K562 (cell line): ENCODE measurements at regions not wholly inside any gene's neighbourhood (a gene's known extent, or its start where the extent isn't known, plus 50 kb on each side); places are given as distances from the start of the nearest gene placed in this dataset.

Experiments
- ATAC-seq: fragments of 200-7000 bp; cut with Tn5 transposase; 3 replicates; pipeline ENCODE4 v1.9.1; 2020; ENCODE audit warnings: moderate library complexity
- BruUV-seq: library from RNA; stranded (reverse); fragments of 400-500 nt; replicated peaks from 2 replicates; lab custom pipeline; 2021; lab: Mats Ljungman, UMichigan
- CTCF ChIA-PET: fragments of 300-600 bp; formaldehyde crosslinking; extraction: SDS; loops from one replicate; lab custom pipeline; 2021; ENCODE audit warnings: low intra/inter-chr PET ratio; lab: Yijun Ruan, JAX
- POLR2A ChIA-PET: fragments of 300-600, 350-650 bp; sonication (Branson Sonifier 250); formaldehyde crosslinking; extraction: SDS; loops from one replicate; lab custom pipeline; 2021; ENCODE audit warnings: antibody characterized with exemption, inconsistent platforms; lab: Yijun Ruan, JAX
- DNase-seq, 4 experiments: peaks; one replicate each; pipeline versions ENCODE4 v3.0.0 to v3.0.0-alpha.2; 2011 to 2018; ENCODE audit warnings: low spot score in 3 of 4, mixed read lengths in 3 of 4; ENCODE audit errors: extremely low read depth in 1 of 4
- FAIRE-seq: peaks from 2 replicates; lab custom pipeline; 2011; peaks lifted over from hg19 to GRCh38; lab: Jason Lieb, UNC
- H2AFZ ChIP-seq: 2 replicates; pipeline ENCODE4 v1.6.0; 2011; ENCODE audit warnings: low read depth, low read length, control low read depth, inconsistent platforms
- H3K27ac ChIP-seq: fragments of 200-600 bp; 3 replicates; pipeline ENCODE4 v1.8.0; 2011; ENCODE audit warnings: low read depth, mild to moderate bottlenecking, control low read depth, inconsistent platforms, low read length, moderate library complexity, mixed read lengths; ENCODE audit errors: extremely low read depth
- H3K27me3 ChIP-seq, 2 experiments: fragments of 300-600 bp in 1 of 2; 2 replicates in 1 of 2; 3 replicates in 1 of 2; pipeline versions ENCODE4 v1.6.0 to v1.8.0; 2011; ENCODE audit warnings: inconsistent platforms in 2 of 2, low read length in 2 of 2, mild to moderate bottlenecking in 1 of 2, mixed read lengths in 1 of 2, moderate library complexity in 1 of 2; ENCODE audit not compliant: control insufficient read depth in 2 of 2, insufficient read depth in 2 of 2
- H3K36me3 ChIP-seq: fragments of 300-600 bp; 3 replicates; pipeline ENCODE4 v1.8.0; 2011; ENCODE audit warnings: mild to moderate bottlenecking, low read length, inconsistent platforms; ENCODE audit not compliant: control insufficient read depth, insufficient read depth
- H3K4me1 ChIP-seq, 2 experiments: fragments of 200-600 bp in 1 of 2; replicated peaks in 1 of 2; 2 replicates in 1 of 2; 3 replicates in 1 of 2; pipeline versions ENCODE4 v1.5.1 to v1.8.0; 2011; ENCODE audit warnings: inconsistent platforms in 2 of 2, low read length in 2 of 2, mild to moderate bottlenecking in 1 of 2, mixed read lengths in 1 of 2, moderate library complexity in 1 of 2; ENCODE audit not compliant: control insufficient read depth in 2 of 2, insufficient read depth in 2 of 2
- H3K4me2 ChIP-seq: 2 replicates; pipeline ENCODE4 v1.6.1; 2011; ENCODE audit warnings: low read length, control low read depth, inconsistent platforms, mixed read lengths; ENCODE audit not compliant: insufficient read depth
- H3K4me3 ChIP-seq: fragments of 200-600 bp; sonication (generic), shearing (Covaris generic); 2 replicates; pipeline ENCODE4 v1.5.1; 2016; ENCODE audit warnings: control low read depth, inconsistent platforms
- H3K79me2 ChIP-seq: fragments of 200-600 bp; 3 replicates; pipeline ENCODE4 v1.8.0; 2011; ENCODE audit warnings: low read length, inconsistent platforms; ENCODE audit not compliant: control insufficient read depth, insufficient read depth
- H3K9ac ChIP-seq, 2 experiments: 2 replicates each; pipeline versions ENCODE4 v1.6.0 to v1.6.1; 2011; ENCODE audit warnings: low read depth in 2 of 2, low read length in 2 of 2, control low read depth in 1 of 2, inconsistent platforms in 1 of 2, mild to moderate bottlenecking in 1 of 2, mixed read lengths in 1 of 2; ENCODE audit not compliant: insufficient read depth in 1 of 2
- H3K9me1 ChIP-seq: one replicate; pipeline ENCODE4 v1.6.0; 2011; ENCODE audit warnings: inconsistent platforms, mild to moderate bottlenecking, low read length, moderate library complexity; ENCODE audit not compliant: control insufficient read depth, insufficient read depth
- H3K9me3 ChIP-seq: replicated peaks from 2 replicates; pipeline ENCODE4 v1.5.1; 2011; ENCODE audit warnings: low read depth, low read length, inconsistent platforms; ENCODE audit not compliant: control insufficient read depth, insufficient read depth
- H4K20me1 ChIP-seq: replicated peaks from 2 replicates; pipeline ENCODE4 v1.6.1; 2011; ENCODE audit warnings: low read length, inconsistent platforms, mixed read lengths; ENCODE audit not compliant: control insufficient read depth, insufficient read depth
- ILF3 ChIP-seq: fragments of 450-650 bp; IDR thresholded peaks from 2 replicates; pipeline ENCODE4 v1.6.1; 2018; ENCODE audit warnings: antibody characterized with exemption, mild to moderate bottlenecking, moderate library complexity, borderline replicate concordance
- LEF1 ChIP-seq: fragments of 450-650 bp; IDR thresholded peaks from 2 replicates; pipeline ENCODE4 v1.6.1; 2016; ENCODE audit warnings: mild to moderate bottlenecking
- MCM7 ChIP-seq, 2 experiments: fragments of 450-650 bp; IDR thresholded peaks; 2 replicates each; pipeline ENCODE4 v1.6.1; 2016 to 2018
- MEF2A ChIP-seq: IDR thresholded peaks from 2 replicates; pipeline ENCODE4 v1.6.1; 2011; ENCODE audit warnings: low read depth, mild to moderate bottlenecking, low read length, moderate library complexity; ENCODE audit not compliant: control insufficient read depth
- MLX ChIP-seq, 2 experiments: fragments of 450-650 bp in 1 of 2; sonication (generic) in 1 of 2; formaldehyde crosslinking; conservative IDR thresholded peaks; 2 replicates each; pipeline versions ENCODE4 v1.4.0 to v1.8.1; 2020 to 2022; ENCODE audit warnings: mild to moderate bottlenecking in 1 of 2, missing genetic modification reagents in 1 of 2
- MYNN ChIP-seq, 2 experiments: sonication (generic); formaldehyde crosslinking in 1 of 2; IDR thresholded peaks; 2 replicates each; pipeline versions ENCODE4 v1.5.0 to v1.6.1; 2016 to 2020; ENCODE audit warnings: antibody characterized with exemption in 1 of 2, missing genetic modification reagents in 1 of 2
- ZNF143 ChIP-seq: sonication (generic); formaldehyde crosslinking; IDR thresholded peaks from 2 replicates; pipeline ENCODE4 v1.9.0; 2022; ENCODE audit warnings: mild to moderate bottlenecking, missing genetic modification reagents
- WGBS: fragments of 100-300 bp; shearing (Covaris generic); methylation state at CpG from one replicate; pipeline ENCODE4 v1.1.6; 2016; ENCODE audit warnings: low coverage, mixed read lengths; ENCODE audit not compliant: insufficient coverage; ENCODE audit errors: missing lambda C conversion rate; 5-methylcytosine and 5-hydroxymethylcytosine counted together
- in situ Hi-C: fragments of 300-500 bp; cut with MboI; formaldehyde crosslinking; loops from 4 replicates; pipeline ENCODE4 v1.15.0; 2018; ENCODE audit warnings: inconsistent platforms, mixed read lengths
- intact Hi-C: fragments of 100-400 bp; cut with micrococcal nuclease; formaldehyde crosslinking; loops from 2 replicates; pipeline ENCODE4 v1.14.2; 2022
- TF ChIP-seq, protein P1 (sequence below), 2 experiments: fragments of 450-650 bp; IDR thresholded peaks; 2 replicates each; pipeline ENCODE4 v1.6.1; 2016; ENCODE audit warnings: mild to moderate bottlenecking in 2 of 2, borderline replicate concordance in 1 of 2, low read depth in 1 of 2, moderate library complexity in 1 of 2
- TF ChIP-seq, protein P2 (sequence below): sonication (generic); formaldehyde crosslinking; IDR thresholded peaks from 2 replicates; pipeline ENCODE4 v1.8.1; 2022; ENCODE audit warnings: missing genetic modification reagents

DNA sequence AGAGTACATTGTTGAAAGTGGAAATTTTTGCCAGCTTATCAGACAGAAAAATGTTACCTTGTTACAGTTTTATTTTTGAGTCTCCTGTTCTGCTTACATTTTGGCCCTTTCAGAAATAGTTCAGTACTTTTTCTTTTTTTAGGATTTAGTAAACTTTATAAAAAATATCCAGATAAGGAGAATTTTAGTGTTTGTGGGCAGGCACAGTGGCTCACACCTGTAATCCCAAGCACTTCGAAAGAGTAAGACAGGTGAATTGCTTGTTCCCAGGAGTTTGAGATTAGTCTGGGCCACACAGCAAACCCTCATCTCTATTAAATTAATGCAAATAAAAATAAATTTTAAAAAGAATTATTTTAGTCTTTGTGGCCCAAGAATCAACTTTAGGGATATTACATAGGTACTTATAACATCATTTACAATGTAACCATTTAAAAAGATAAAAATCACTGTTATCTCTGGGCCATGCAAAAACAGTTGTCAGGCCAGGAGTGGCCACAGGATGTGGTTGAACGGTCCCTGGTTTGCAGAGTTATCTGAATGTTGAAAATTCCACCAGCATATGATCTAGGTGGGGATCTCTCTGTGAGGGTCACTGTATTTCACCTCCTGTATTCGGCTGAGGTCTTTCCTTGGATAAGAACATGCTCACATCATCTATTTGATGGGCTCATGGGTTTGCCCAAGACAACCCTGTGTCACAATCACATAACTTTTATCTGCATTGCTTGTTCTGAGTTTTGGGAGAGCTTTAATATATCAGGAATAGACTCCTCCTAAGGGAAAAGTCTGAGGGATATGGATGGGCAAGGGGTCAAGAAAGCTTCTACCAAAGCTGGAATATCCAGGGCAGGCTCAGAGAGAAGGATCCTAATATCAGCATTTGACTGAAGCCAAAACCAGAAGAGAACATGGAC, 91.5 kb downstream of the GGTLC2 start:
- no peak overlapping the region for H3K4me2 ChIP-seq
- H3K9me1 ChIP-seq = no peaks in the 10 kb centered on the region
- no peak overlapping the region for H2AFZ ChIP-seq
- no peak overlapping the region for H3K27ac ChIP-seq
- POLR2A ChIA-PET = interaction anchor here (0.6 to 2.8 kb wide), 8 partner anchors 8 to 289 kb away, joined by 3 to 15 read pairs (median 4); no protein-coding TSS in a partner anchor
- H4K20me1 ChIP-seq = peaks cover 4% of the 10 kb centered on the region
- FAIRE-seq (no peak), DNase-seq (peak in 1 of 4 experiments; percentile 55), ATAC-seq (peak; percentile 9; the same call in 2 of the 3 replicates)
- no peak overlapping the region for H3K4me3 ChIP-seq
- H3K4me1 ChIP-seq = peaks cover 0 to 15% of the 10 kb centered on the region in 2 experiments; a peak in 1 of 5 replicates
- no TSS peak for BruUV-seq
- H3K36me3 ChIP-seq = no peaks in the 10 kb centered on the region
- WGBS = under 1% methylated on average over 3 of the region's 3 CpGs
- H3K9ac ChIP-seq = no peak overlapping the region
- H3K79me2 ChIP-seq = no peaks in the 10 kb centered on the region
- CTCF ChIA-PET = interaction anchor here (0.6 to 1.8 kb wide), 4 partner anchors 10 to 973 kb away, joined by 3 to 9 read pairs (median 4); no protein-coding TSS in a partner anchor
- in situ Hi-C loops (no loop called here), intact Hi-C loops (loop anchor here (2.0 kb wide), 1 partner anchor 21 kb away; no protein-coding TSS in a partner anchor)
- H3K9me3 ChIP-seq = no peaks in the 10 kb centered on the region
- peaks cover 6 to 30% of the 10 kb centered on the region in 2 experiments; a peak in 4 of 5 replicates for H3K27me3 ChIP-seq
- TF ChIP-seq ILF3 (no peak; the same call in 1 of the 2 replicates), MYNN (IDR thresholded peaks at IDR 0.05) (no peak), MYNN (CRISPR knock-in tag; IDR thresholded peaks at IDR 0.05) (peak; percentile 52; the same call in 1 of the 2 replicates), MEF2A (no peak), LEF1 (no peak), MCM7 (IDR thresholded peaks at IDR 0.05) (no peak), MLX (CRISPR knock-in tag; conservative IDR thresholded peaks at IDR 0.05) (0 out of 4 replicates have a peak, but pooled peaks of 1 of the 2 experiments have one; percentile 18), ZNF143 (CRISPR knock-in tag) (no peak)
- TF ChIP-seq, protein P1, sequence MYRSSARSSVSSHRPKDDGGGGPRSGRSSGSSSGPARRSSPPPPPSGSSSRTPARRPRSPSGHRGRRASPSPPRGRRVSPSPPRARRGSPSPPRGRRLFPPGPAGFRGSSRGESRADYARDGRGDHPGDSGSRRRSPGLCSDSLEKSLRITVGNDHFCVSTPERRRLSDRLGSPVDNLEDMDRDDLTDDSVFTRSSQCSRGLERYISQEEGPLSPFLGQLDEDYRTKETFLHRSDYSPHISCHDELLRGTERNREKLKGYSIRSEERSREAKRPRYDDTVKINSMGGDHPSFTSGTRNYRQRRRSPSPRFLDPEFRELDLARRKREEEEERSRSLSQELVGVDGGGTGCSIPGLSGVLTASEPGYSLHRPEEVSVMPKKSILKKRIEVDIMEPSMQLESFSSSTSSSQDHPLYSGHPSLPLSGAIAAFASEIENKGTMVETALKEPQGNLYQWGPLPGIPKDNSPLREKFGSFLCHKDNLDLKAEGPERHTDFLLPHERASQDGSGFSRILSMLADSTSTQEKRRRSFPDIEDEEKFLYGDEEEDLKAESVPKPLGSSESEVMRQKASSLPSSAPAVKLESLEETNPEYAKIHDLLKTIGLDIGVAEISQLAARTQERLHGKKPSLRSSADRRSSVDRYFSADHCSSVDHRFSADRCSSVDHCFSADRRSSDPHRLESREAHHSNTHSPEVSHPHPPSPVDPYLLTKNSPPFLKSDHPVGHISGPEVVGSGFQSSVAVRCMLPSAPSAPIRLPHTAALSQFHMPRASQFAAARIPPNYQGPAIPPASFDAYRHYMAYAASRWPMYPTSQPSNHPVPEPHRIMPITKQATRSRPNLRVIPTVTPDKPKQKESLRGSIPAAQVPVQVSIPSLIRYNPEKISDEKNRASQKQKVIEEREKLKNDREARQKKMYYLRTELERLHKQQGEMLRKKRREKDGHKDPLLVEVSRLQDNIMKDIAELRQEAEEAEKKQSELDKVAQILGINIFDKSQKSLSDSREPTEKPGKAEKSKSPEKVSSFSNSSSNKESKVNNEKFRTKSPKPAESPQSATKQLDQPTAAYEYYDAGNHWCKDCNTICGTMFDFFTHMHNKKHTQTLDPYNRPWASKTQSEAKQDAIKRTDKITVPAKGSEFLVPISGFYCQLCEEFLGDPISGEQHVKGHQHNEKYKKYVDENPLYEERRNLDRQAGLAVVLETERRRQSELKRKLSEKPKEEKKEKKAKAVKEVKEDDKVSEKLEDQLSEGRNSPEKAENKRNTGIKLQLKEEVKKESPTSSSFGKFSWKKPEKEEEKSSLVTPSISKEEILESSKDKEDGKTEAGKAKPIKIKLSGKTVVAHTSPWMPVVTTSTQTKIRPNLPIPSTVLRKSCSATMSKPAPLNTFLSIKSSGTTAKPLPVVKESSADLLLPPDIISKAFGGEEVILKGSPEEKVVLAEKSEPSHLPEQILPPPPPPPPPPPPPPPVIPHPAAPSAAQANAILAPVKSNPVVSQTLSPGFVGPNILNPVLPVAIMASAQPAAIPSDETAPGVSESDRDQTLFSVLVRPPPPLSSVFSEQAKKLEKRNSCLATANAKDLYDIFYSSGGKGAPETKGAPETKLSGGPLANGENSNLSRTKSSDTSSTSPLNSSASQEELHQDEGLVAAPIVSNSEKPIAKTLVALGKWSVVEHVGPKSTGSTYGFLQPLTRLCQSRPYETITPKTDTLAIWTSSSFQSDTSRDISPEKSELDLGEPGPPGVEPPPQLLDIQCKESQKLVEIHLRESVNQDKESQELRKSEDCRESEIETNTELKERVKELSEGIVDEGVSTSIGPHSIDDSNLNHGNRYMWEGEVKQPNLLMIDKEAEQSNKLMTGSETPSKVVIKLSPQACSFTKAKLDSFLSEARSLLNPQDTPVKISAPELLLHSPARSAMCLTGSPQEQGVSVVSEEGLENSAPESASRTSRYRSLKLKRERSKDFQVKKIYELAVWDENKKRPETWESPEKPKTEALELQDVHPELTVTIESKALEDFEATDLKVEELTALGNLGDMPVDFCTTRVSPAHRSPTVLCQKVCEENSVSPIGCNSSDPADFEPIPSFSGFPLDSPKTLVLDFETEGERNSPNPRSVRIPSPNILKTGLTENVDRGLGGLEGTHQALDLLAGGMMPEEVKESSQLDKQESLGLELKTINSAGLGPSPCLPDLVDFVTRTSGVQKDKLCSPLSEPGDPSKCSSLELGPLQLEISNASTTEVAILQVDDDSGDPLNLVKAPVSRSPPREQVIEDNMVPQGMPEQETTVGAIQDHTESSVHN (IDR thresholded peaks at IDR 0.05; ENCODE audit: borderline replicate concordance in 1 of 2, low read depth in 1 of 2) = peak in 1 of 2 experiments; percentile 95; a peak in 2 of 4 replicates
- TF ChIP-seq, protein P2, sequence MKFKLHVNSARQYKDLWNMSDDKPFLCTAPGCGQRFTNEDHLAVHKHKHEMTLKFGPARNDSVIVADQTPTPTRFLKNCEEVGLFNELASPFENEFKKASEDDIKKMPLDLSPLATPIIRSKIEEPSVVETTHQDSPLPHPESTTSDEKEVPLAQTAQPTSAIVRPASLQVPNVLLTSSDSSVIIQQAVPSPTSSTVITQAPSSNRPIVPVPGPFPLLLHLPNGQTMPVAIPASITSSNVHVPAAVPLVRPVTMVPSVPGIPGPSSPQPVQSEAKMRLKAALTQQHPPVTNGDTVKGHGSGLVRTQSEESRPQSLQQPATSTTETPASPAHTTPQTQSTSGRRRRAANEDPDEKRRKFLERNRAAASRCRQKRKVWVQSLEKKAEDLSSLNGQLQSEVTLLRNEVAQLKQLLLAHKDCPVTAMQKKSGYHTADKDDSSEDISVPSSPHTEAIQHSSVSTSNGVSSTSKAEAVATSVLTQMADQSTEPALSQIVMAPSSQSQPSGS = 0 out of 2 replicates have a peak, but pooled peaks have one; percentile 42
